HL-60 (cell line): ENCODE measurements at regions not wholly inside any gene's neighbourhood (a gene's known extent, or its start where the extent isn't known, plus 50 kb on each side); places are given as distances from the start of the nearest gene placed in this dataset.
"Not testable (repeated sequence)": the region's sequence is repeated elsewhere in the genome, so short reads cannot be mapped to it uniquely, and the experiment has no call there.

Source experiments
- POLR2AphosphoS5 ChIP-seq: IDR thresholded peaks from 2 replicates; pipeline ENCODE4 v1.6.1; 2012; ENCODE audit warnings: low read depth
- TF ChIP-seq, protein P1 (sequence below): IDR thresholded peaks from one replicate; pipeline ENCODE4 v1.5.1; 2011; ENCODE audit warnings: low read length, control low read depth, inconsistent platforms; ENCODE audit not compliant: insufficient read depth

DNA sequence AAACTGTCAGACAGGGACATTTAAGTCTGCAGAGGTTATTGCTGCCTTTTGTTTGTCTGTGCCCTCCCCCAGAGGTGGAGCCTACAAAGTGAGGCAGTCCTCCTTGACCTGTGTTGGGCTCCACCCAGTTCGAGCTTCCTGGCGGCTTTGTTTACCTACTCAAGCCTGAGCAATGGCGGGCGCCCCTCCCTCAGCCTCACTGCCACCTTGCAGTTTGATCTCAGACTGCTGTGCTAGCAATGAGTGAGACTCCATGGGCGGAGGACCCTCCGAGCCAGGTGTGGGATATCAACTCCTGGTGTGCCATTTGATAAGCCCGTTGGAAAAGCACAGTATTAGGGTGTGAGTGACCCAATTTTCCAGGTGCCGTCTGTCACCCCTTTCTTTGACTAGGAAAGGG, 632.7 kb downstream of the GALC start:
- TF ChIP-seq, protein P1, sequence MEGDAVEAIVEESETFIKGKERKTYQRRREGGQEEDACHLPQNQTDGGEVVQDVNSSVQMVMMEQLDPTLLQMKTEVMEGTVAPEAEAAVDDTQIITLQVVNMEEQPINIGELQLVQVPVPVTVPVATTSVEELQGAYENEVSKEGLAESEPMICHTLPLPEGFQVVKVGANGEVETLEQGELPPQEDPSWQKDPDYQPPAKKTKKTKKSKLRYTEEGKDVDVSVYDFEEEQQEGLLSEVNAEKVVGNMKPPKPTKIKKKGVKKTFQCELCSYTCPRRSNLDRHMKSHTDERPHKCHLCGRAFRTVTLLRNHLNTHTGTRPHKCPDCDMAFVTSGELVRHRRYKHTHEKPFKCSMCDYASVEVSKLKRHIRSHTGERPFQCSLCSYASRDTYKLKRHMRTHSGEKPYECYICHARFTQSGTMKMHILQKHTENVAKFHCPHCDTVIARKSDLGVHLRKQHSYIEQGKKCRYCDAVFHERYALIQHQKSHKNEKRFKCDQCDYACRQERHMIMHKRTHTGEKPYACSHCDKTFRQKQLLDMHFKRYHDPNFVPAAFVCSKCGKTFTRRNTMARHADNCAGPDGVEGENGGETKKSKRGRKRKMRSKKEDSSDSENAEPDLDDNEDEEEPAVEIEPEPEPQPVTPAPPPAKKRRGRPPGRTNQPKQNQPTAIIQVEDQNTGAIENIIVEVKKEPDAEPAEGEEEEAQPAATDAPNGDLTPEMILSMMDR: not testable (repeated sequence)
- not testable (repeated sequence) for TF ChIP-seq POLR2AphosphoS5
